HG03558 (cell line): ENCODE measurements at regions not wholly inside any gene's neighbourhood (a gene's known extent, or its start where the extent isn't known, plus 50 kb on each side); places are given as distances from the start of the nearest gene placed in this dataset.
"Not testable (repeated sequence)": the region's sequence is repeated elsewhere in the genome, so short reads cannot be mapped to it uniquely, and the experiment has no call there.

Experiments used
- ATAC-seq: cut with Tn5 transposase; IDR thresholded peaks from one replicate; pipeline ENCODE4 v1.9.1; 2021; ENCODE audit warnings: moderate number of reproducible peaks; ENCODE audit not compliant: unreplicated experiment; ENCODE audit errors: extremely low read depth

GRCh38 chr13:80551650-80552497, 210.9 kb upstream of the SPRY2 start:
- no peak for ATAC-seq

- no peak for ATAC-seq
Observed at GRCh38 chr13:80550971-80551441, 210.1 kb upstream of the SPRY2 start.

- no peak for ATAC-seq
Observed at GRCh38 chr13:80548915-80549314, 208.0 kb upstream of the SPRY2 start.

- no peak for ATAC-seq
Observed at GRCh38 chr13:80547885-80548825, 207.2 kb upstream of the SPRY2 start.

- no peak for ATAC-seq
Observed at GRCh38 chr13:80547341-80547740, 206.4 kb upstream of the SPRY2 start.

GRCh38 chr13:80533175-80533574, 192.2 kb upstream of the SPRY2 start:
- ATAC-seq: no peak

- no peak for ATAC-seq
Observed at GRCh38 chr13:80530902-80531301, 190.0 kb upstream of the SPRY2 start.

GRCh38 chr13:80530191-80530590, 189.3 kb upstream of the SPRY2 start:
- no peak for ATAC-seq

- no peak for ATAC-seq
Observed at GRCh38 chr13:80529734-80530133, 188.8 kb upstream of the SPRY2 start.

GRCh38 chr13:80528733-80529132, 187.8 kb upstream of the SPRY2 start:
- ATAC-seq: no peak

- ATAC-seq: no peak
Observed at GRCh38 chr13:80527400-80527799, 186.5 kb upstream of the SPRY2 start.

GRCh38 chr13:80524447-80525215, 183.7 kb upstream of the SPRY2 start:
- ATAC-seq: no peak

- ATAC-seq: no peak
Observed at GRCh38 chr13:80523134-80523533, 182.2 kb upstream of the SPRY2 start.

GRCh38 chr13:80522463-80522862, 181.5 kb upstream of the SPRY2 start:
- ATAC-seq: not testable (repeated sequence)

- ATAC-seq: no peak
Observed at GRCh38 chr13:80516818-80517348, 176.0 kb upstream of the SPRY2 start.

- no peak for ATAC-seq
Observed at GRCh38 chr13:80515296-80515695, 174.4 kb upstream of the SPRY2 start.

- ATAC-seq: no peak
Observed at GRCh38 chr13:80513196-80513595, 172.3 kb upstream of the SPRY2 start.

GRCh38 chr13:80510686-80511085, 169.8 kb upstream of the SPRY2 start:
- ATAC-seq: no peak

- ATAC-seq: no peak
Observed at GRCh38 chr13:80509264-80509663, 168.3 kb upstream of the SPRY2 start.

GRCh38 chr13:80508031-80508430, 167.1 kb upstream of the SPRY2 start:
- no peak for ATAC-seq
